RPMI7951 (cell line): ENCODE measurements at regions not wholly inside any gene's neighbourhood (a gene's known extent, or its start where the extent isn't known, plus 50 kb on each side); places are given as distances from the start of the nearest gene placed in this dataset.

Experiments used
- DNase-seq: peaks from one replicate; pipeline ENCODE4 v3.0.0-alpha.2; 2012; ENCODE audit warnings: low read depth

DNA sequence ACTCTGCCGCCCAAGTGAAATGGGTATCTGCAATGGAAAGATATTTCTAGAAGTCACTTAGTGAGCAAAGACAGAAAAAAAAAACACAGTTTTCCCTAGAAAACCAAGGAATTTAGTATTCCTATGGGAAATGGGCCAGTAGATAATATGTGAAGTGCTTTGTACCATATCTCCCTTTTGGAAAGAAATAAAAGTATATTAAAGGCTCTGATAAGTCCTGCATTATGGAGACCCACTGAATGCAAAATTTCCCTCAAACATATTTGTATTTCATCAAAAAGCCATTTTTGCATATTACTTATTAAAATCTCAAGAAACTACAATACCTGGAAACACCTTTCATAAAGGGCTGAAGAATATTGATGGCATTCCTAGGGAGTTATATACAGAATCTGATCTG, 51.6 kb upstream of the DYNLRB2 start:
- no peak for DNase-seq

DNA sequence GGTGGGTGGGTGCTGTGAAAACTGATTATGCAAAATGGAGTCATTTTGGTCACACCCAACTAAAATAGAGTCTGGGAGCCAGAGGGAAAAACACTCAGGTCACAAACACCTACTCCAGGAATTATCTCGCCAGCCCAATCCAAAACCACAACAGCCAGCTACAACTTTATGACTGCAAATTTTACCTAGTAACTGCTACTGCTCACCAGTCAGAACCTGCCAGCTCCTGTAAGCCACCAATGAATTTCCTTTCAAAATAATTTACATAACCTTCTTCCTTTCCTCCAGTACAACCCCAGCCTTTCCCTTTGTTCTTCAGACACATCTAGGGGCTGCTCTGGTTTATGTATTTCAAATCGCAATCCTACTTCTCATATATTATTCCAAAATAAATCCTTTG, 52.6 kb upstream of the DYNLRB2 start:
- DNase-seq: no peak

- peak; percentile 10 for DNase-seq
Measured at GRCh38 chr16:80480664-80481063, 60.1 kb upstream of the DYNLRB2 start.

DNA sequence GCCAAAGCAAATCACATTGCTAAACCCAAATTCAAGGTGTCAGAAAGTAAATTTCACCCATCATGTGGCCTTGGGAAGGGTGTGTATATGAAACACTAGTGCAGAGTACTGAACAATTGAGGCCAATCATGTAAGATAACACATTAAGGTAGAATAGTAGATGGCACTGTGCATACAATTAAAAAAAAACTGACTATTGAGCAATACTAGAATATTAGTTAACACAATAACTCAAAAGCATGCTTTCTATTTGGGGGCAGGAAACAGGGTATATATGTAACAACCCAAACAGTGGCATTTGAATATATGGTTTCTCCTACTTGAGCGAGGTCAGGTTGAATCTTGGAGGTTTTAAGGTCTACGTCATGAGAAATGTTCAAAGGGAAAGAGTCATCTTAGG, 63.0 kb upstream of the DYNLRB2 start:
- DNase-seq: no peak

- no peak for DNase-seq
Measured at GRCh38 chr16:80468029-80468428, 72.8 kb upstream of the DYNLRB2 start.

- DNase-seq: peak; percentile 47
Measured at GRCh38 chr16:80466024-80466987, 74.5 kb upstream of the DYNLRB2 start.

DNA sequence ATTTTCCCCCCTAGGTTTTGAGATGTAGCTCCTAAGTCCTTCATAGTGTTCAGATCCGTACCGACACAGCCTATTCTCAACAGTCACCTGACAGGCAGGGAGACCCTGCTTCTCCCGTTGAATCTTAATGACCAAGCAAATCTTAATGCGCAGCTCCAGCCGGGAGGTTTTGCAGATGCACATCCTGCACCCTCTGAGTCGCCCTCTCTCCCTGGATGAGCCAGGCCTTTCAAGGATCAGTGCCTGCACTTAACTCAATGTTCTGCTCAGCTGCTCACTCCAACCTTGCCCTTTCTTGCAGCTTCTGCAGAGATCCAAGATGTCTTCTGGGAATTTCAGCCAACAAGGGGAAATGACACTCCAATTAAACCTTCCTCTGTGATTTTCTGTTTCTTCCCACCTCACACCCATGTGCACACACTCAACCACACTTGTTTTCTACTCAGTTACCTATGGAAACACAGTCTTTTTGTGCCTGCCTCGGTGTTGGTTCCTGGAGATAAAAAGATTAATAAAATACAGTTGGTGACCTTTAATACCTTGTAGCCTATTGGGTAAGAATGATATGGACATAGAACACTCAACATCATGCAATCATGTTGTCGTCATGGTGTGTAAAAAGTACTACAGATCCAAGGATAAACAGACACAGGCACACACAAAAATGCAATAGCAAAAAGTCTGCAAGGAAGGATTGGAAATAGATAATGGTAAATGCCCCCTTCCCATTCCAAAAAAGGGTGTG, 76.9 kb upstream of the DYNLRB2 start:
- no peak for DNase-seq

DNA sequence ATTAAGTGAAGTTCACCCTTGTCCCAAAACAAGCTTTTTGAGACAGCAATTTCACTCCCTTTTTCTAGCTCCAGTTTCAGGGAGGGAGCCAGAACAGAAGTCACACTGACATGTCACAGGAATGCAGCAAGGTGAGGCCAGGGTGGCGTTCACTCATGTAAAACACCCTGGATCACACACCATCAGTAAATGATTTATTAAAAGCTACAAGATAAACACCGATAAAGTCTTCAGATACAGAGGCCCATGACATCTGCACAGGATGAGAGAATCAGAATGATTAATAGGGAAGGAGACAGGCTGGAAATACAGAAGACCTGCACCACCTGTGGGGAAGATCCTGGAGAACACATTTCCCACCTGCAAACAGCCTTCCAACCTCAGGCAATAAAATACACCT, 77.5 kb upstream of the DYNLRB2 start:
- DNase-seq: no peak

DNA sequence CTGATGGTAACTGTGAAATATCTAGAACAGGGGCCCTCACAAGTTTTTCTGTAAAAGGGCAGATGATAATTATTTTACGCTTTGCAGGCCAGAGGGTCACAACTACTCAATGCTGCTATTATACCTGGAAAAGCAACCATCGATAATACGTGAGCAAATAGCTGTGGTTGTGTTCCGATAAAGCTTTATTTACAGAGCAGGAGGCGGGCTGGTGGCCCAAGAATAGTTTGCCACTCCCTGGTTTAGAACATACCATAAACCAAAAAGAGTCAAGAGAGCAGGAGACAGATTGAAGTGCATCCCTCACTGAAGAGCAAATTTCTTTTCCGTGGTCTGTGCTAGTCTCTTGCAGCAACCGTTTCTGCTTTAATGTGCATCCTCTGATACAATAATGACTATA, 77.9 kb upstream of the DYNLRB2 start:
- DNase-seq: no peak

GRCh38 chr16:80460988-80461387, 79.8 kb upstream of the DYNLRB2 start:
- DNase-seq: no peak

DNA sequence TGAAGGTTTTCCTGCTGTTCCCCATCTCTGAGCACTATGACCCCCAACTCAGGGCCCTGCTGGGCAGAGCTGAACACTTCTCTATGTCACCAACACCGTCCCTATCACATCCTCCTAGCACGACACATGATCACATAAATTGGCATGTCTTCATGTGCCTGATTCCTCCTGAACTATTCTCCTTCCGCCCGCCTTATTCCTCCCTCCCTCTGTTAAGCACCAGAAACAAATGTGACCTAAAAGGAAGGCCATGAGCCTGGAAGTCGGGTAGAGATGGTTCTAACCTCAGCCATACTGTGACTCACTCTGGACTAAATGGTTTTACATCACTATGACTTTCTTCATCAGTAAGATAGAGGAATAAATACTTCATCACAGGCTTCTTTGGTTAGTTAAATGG, 80.8 kb upstream of the DYNLRB2 start:
- no peak for DNase-seq

- DNase-seq: no peak
Measured at GRCh38 chr16:80459331-80459777, 81.4 kb upstream of the DYNLRB2 start.

GRCh38 chr16:80457871-80458270, 82.9 kb upstream of the DYNLRB2 start:
- no peak for DNase-seq

GRCh38 chr16:80454802-80455201, 86.0 kb upstream of the DYNLRB2 start:
- no peak for DNase-seq

DNA sequence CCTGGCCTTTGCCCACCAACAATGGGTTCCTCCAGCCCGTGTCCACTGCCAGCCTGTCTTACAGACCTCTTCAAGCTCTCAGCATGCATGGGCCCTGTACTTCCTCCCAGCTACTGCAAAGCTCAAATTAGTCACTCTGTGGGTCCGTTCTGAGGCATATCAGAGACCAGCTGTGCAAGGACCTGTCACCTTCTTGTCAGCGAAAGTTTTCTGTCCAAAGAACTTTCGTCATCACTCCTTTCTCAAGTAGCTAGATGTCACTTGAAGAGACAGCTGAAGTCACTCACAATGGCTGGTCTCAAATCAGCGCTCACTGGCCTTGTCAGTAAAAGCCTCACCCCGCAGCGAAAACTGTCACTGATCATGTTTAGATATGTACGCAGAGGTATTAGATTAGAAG, 91.4 kb upstream of the DYNLRB2 start:
- no peak for DNase-seq

- DNase-seq: peak; percentile 16
Measured at GRCh38 chr16:80447241-80447640, 93.6 kb upstream of the DYNLRB2 start.

- DNase-seq: no peak
Measured at GRCh38 chr16:80442779-80443178, 98.0 kb upstream of the DYNLRB2 start.

DNA sequence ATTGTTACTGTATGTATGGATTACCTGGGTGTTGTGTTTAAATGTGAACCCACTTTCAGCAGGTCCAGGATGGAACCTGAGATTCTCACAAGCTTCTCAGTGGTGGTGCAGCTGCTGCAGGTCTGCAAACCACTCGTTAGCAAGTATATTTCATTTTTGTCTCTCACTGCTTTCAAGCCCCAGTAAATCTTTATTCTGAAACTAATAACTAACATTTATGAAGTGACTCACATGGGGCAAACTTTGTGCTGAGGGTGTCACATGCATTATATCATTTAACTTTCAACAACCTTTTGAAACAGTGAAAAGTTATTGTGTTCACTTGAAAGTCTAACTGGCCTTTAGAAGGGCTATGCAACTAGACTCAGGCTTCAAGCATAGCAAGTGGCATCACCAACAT, 98.9 kb upstream of the DYNLRB2 start:
- no peak for DNase-seq

- DNase-seq: peak; percentile 16
Measured at GRCh38 chr16:80440667-80441066, 100.1 kb upstream of the DYNLRB2 start.

DNA sequence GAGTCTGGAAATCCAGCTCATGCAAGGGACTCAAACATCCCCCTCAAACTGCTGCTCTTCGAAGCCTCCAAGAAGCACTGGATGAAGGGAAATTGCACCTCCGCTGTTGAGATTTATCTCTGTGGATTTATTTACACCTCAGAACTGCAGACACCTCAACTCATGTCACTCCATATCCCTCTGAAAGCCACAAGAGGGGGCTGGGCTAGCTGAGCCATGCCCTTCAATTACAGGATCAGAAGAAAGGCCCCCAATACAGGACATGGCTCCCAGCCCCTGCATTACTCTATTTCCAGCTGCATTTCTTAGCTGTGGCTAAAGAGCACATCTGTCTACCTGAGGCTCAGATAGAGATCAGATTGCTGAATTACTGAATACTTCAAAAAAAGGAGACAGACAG, 103.1 kb upstream of the DYNLRB2 start:
- no peak for DNase-seq

DNA sequence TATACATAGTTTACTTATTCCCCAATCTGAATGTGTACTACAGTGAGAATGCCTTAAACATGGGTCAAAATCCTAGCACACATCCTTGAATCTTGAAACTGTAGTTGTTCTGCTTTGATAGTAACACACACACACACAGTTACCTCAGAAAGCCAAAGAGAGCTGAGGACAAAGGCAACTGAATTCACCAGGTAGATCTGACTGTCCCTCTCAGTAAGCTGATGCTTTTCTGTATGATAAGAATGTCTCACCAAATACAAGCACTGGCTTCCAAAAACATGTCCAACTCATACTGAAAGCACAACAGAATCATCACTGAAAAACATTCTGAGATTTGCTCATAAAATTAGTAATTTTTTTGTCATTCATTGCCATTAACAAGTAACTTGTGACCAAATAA, 104.3 kb upstream of the DYNLRB2 start:
- no peak for DNase-seq

GRCh38 chr16:80433623-80434022, 107.2 kb upstream of the DYNLRB2 start:
- peak; percentile 57 for DNase-seq

DNA sequence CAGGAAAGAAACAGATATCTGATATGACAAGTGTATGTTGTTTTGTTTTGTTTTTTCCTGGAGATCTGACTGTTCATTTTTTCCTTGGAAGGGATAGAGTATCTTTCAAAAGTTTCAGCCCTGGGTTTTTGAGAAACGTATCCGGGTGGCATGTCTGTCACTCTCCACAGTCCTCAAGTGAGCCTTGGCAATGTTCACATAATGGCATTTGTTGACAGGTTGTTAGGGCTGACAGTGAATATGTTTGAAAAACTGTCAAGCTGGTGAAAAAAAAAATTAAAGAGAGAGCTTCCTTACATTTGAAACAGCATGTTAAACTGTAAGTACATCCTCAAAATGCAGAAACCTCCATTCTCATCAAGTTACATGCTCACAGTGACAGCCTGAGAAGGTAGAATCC, 113.0 kb upstream of the DYNLRB2 start:
- no peak for DNase-seq
